Stimulated activated CD8-positive, alpha-beta memory T cell treated with anti-CD3 and anti-CD28 coated beads, Interleukin-15, amount 100 ng/mL, for 4 hours (primary cell): ENCODE measurements at regions not wholly inside any gene's neighbourhood (a gene's known extent, or its start where the extent isn't known, plus 50 kb on each side); places are given as distances from the start of the nearest gene placed in this dataset.
"Not testable (repeated sequence)": the region's sequence is repeated elsewhere in the genome, so short reads cannot be mapped to it uniquely, and the experiment has no call there.

Experiments
- DNase-seq, 2 donors: peaks; one replicate each; pipeline ENCODE4 v3.0.0-alpha.2; 2020; ENCODE audit warnings: low read depth in 2 of 2

DNA sequence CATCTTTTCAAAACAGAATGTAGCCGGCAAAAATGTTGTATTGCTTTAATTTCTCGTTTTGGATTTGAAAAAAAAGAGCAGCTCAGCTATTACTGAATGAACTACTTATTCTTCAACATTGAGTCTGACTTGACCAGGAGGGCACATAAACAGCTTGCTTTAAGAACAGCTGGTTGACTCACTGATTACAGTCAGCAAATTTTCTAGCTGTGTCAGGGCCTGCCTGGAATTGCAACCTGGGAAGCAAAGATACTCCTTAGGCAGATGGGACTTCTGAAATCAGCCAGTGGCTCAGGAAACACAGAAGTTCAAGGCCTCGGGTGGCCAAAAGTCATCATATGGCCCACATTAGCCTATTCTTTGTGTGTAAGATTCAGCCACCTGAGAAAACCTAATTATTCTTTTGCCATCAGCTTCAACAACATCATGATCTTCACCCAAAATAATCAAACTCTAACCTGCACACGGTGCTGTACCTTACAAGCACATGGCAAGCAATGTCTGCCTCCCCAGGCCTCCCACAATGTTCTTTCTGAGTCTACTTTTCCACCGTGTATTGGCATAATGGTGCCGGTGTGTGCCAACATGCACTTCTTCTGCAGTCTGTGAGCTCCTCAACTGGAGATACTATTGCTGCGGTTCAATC lies 307.2 kb downstream of the HHIPL2 start:
- DNase-seq: no peak

DNA sequence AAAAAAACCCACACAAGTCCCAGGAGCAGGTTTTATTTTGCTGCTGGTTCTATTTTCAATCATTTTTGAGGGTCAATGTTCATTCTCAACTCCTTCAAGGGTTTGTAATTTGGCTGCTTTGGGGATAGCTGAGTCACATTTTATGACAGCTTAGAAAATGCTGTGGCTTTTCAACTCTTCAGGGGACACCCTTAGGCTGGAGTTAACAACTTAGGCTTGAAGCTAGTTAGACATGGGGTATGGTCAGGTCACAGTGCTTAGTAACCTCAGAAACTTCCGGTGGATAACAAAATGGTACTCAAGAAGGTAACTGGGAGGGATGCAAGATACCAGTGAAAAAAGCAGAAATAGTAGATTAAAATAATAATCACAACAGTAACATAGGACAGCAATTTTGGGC lies 308.8 kb downstream of the HHIPL2 start:
- no peak for DNase-seq

DNA sequence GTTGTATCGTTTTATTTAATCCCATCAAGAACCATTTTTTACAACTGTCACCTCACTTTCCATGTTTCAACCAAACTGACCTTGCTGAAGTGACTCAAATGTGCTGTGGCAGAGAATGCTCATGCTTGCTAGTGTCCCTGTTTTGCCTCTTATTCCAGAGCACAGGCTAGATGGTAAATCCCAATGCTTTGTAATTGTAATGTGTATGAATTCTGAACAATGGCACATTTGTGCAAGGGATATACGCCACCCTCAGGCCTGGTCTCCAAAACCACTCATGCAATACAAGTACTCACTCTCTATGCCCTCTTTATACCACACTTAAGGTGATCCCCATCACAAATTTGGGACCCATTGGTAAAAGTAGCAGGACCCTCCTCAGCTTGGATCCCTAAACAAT lies 313.6 kb downstream of the HHIPL2 start:
- DNase-seq: no peak

DNA sequence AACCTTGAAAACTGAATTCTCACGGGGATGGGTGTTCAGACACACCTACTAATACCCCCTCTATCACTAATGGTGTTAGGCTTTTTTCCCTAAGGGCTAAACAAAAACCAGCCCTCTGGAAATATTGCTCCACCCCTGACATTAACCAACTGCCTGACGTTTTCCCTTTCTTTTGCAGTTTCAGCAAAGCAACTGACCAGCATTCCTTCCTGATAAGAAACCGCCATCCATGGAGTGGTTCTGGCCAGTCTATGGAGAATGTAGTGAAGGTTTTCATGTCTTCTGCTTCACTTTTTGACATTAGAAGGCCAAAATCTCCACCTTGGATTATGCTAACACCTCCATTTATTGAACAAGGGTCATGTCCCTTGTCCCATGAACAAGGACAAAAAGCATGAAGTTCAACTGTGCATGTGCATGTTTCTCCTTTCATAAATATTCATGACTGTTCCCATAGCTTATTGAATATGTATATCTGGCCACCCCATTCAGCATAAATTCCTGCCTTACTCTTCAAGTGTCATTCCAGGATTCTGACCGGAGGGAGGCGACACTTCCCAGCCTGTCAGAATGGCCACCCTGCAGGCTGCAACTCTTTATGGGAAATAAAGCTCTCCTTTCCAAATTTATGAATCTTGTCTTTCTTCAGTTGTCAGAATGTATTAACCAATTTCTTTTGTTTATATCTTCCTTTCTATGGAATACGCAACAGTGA lies 314.3 kb downstream of the HHIPL2 start:
- DNase-seq: no peak

DNA sequence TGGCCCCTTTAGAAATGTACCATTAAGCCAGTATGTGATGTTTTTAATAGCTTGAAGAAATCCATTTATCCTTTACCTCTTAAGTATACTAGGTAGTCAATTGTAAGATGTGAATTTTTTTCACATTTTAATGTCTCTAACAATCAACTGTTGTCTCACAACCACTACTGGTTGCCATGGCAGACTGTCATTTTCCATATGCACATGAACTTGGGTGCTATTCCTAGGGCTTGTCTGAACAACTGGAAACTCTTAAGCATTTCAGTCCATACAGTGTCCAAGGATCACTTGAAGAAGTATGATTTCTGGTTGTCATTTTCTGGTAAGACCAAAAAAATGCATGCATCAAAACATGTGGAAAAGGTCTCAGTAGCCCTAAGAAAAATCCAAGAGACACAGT lies 315.1 kb downstream of the HHIPL2 start:
- DNase-seq: no peak

DNA sequence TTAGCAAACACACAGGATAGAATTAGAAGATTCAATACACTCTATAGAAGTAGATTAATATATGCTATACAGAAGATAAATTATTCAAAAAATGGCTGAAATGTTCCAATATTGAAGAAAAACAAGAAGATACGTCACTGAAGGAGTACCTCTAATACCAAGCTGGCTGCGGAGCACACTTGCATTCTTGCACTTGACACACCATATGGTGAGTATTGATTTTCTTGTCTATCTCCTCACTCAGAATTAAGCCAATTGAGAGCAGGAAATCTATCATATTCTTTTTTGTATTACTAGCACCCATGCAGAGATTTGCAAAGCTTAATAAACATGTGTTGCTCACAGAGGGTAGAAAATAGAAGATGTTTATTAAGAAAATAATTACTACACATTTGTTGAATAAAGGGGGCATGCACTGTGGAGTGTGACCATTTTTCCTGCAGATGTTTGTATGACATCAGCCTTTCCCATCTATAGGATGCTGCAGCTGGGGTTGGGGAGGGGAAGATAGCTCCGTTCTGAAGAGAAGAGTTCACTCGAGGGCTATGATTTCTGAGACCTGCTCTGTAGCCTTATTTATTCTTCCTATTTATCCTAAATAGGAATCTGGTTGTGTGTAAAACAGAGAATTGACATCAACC lies 318.1 kb downstream of the HHIPL2 start:
- DNase-seq: no peak

DNA sequence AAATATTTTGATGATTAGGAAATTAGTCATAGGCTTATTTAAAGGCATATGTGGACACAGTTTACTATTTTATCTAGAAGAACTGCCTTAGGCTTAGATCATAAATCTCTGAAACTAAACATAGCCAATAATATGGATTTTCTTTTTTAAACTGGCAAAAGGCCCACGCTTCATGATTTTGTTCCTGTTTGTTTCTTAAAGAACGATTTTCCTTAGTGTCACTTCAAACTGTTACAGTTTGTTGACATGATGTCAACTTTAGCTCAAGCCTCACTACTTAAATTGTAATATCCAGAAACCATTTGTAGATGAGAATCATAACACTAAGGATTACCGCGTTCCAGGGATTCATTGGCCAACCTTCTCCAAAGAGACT lies 322.6 kb downstream of the HHIPL2 start:
- DNase-seq: no peak

DNA sequence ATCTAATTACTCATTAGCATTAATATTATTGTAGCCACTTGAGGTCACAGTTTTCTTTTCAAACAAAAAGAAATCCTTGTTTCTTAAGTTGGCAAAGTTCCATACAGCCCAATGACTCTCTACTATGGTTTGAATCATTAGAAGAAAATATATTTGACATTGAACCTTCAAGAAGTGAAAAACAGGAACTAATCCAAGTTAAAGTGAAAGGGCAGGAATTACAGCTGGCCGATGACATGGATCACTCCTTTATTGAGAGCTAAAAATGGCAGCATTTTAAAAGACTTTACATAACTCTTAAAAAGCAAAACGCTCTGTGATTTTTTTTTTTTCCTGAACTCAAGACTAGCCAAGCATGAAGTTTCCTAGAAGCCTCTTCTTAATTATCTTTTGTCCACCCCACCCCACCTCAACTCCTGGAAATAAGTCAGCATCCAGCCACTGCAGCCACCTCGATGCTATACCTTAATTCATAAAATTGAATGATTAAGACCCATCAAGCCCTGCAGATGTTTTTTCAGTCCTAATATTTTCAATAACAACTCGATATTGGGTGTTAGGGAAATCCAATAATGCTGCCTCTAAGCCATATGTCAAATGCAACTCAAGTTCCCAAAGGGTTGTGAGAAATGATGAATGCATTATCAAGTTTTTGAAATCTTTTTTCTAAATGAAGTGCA lies 323.1 kb downstream of the HHIPL2 start:
- DNase-seq: no peak

DNA sequence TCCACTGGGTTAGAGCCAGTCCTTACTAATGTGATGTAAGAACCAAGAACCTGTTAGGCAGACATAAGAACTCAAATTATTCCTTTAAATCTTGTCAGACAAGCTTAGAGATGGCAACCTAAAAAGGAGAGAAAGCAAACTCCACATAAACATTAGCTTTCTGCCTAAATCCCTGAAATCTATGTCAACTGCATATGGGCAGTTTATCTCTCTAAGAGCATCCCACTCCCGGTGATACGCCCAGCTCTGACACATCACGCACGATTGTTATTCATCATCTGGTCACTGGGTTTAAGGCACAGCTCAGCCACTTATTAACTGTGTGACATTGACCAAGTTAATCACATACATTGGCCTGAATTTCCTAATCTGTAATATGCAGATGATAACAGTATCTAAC lies 323.7 kb downstream of the HHIPL2 start:
- no peak for DNase-seq

DNA sequence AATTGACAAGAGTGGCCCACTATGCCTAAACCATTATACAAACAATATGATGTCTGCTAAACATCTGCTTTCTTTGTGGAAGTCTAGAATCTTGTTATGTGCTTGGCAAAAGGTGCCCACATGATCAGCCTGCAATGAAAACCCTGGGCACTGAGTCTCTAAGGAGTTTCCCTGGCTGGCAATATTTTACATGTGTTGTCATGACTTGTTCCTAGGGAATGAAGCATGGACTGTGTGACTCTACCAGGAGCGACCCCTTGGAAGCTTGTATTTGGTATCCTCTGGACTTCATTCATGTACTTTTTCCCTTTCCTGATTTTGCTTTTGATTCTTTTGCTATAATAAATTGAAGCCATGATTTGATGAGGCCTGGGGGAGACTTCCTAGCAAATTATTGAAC lies 324.9 kb downstream of the HHIPL2 start:
- DNase-seq: no peak

DNA sequence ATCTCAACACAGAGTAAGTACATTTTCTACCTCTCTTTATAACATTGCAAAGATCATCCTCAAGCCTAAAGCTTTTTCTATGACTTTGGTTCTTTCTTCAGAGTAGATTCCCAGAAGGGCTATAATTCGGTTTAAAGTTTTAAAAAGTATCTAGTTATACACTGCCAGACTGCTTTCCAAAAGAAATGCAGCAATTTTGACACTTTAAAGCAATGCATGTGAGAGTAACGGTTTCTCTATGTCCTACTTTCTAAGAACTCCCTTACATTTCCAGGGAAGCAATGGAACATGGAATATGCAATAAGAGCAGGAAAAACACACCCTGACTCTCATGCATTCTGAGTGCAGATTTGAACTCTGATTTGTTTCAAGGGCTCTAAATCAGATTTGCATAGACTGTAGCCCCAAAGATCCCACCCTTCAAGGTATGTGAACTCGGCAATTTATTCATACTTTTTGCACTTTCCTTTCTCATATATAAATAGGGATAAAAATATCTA lies 331.6 kb downstream of the HHIPL2 start:
- no peak for DNase-seq

DNA sequence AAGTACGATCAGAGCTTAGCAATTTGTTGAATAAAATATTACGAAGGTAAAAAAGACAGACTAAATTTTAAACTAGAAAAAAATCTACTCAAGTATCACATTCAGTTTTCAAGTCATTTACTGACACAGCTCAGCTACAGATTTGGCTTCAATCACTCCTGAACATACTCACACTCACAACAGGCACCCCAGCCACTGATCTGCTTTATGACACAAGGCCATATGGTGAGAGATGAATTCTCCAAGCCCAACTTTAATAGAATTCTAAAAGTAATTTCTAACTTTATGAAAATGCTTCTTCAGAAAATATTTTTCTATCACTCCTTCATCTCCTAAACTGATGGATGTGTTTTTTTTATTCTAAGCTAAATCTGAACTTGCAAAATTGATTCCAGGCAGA lies 337.1 kb downstream of the HHIPL2 start:
- no peak for DNase-seq

DNA sequence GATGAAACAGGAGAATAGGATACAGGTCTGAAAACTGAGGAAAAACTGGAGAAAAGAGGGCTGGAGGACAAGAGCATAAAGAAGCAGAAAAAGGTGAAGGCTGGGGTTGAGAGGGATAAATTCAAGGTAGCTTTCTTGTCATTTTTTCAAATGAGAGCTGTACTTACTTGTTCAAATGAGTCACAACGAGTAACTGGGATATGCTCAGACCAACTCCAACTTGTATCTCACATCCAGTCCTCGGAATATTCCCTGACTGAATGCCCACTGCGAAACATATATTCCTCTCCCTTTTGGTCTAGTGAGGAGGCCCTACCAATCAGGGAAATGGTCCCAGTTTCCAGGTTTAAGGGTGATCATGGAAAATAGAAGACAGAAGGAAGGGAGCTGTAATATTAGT lies 343.4 kb downstream of the HHIPL2 start:
- no peak for DNase-seq

DNA sequence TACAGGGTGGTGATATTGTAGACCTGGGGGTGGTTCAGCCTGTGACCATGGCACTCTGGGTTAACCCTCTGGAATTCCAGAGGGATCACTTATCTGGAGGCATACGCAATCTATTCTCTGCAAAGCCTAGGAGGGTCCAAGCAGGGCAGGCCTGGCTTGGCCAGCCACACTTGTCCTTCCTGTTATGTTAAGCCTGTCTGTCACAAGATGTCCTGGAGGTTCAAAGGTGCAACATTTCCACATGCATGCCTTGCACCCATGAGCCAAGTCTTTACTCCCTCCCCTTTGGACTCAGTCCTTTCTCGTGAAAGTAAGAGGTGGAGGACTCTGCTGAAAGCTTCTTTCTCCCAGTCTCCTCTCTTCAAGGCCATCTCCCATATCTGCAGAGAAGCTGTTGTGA lies 345.1 kb downstream of the HHIPL2 start:
- DNase-seq: no peak

DNA sequence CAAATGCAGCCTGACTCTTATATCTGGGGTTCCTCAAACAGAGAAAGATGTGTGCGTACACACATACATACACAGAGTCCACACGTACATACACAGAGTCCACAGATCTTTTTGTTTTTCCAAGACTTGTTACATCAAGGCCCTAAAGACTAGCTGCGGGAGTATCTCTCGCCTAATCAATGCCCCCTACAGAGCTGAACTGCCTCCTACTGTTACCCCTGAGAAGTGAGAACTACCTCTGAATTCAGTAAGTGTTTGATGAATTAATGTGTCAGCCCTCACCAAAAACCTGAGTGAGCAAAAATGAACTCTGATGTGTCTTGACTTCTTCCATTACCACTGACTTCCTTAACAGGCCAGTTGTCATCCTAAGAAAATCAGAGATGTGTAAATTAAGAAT lies 351.2 kb downstream of the HHIPL2 start:
- DNase-seq: no peak

DNA sequence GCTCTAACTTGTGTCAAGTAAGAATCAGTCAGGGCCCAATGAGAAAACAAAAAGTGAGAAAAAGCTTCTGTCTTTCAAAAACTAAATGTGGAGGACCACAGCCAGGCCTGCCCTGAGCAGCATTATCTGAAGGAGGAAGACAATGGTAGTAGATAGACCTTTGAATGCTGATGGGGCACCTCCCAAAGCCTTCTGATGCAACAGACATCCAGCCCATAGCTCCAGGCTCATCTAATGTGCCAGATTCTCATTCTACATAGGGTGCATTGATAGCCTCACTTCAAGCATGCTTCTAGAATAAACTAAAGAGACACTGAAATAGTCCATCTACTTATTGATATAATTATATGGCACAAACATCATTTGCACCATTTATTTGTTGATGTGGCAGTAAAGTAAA lies 351.6 kb downstream of the HHIPL2 start:
- DNase-seq: no peak

DNA sequence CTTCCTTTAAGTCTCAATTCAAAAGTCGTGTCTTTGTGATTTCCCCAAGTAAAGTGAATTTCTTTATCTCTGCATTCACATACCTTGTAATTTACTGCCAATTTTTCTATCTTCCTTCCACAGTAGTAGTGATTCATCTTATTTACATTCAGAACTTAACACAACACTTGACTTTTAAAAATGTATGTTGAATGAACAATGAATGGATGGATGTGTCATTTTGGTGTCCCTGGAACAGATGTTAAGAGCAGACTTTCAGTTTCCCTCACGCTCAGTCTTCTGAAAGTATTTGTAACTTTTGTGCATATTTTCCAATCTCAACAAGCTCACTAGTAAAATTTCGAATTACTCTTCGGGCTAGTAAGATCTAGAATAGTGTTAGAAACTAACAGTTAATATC lies 352.0 kb downstream of the HHIPL2 start:
- DNase-seq: no peak

DNA sequence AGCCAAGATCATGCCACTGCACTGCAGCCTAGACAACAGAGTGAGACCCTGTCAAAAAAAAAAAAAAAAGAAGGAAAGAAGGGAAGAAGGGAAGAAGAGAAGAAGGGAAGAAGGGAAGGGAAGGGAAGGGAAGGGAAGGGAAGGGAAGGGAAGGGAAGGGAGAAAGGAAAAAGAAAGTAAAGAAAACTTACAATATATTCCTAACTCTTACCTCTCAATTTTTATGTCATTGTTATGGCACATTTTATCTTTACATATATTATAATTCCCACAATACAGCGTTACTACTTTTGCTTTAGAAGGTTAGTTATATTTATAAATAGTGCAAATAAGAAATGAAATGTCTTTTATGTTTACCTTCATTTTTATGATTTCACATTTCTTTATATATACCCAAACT lies 358.7 kb downstream of the HHIPL2 start:
- DNase-seq: no peak

DNA sequence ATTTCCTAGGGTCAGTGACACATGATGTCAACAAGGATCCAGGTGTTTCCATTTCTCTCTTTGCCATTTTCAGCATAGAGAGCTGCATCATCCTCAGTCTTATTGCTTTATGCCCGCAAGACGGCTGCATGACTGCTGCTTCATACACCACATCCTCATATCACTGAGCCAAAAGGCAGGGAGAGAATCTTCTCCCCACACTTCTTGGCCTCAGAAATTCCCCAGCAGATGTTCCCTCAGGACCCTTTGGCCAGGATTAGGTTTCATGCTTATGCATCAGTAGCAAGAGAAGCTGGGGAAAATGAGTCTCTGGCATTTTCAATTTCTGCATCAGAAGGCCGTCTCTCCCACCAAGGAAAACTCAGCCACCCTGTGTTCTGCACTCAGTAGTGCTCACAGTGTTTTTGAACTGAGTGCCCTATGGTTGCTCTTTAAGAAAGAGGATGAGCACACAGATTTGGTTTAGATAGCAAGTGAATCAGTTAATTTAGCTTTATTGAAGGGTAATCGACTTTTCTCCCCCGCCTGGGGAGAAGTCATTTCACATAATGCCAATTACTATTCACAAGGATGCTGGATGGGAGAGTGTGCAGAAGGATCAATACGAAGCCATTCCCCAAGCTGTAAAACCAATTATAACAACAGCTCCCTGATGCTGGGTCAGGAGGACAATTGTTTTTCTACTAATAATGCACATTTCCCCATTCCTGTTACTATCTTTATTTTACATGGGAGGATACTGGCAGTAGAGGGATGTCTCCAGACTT lies 360.2 kb downstream of the HHIPL2 start:
- DNase-seq: no peak

DNA sequence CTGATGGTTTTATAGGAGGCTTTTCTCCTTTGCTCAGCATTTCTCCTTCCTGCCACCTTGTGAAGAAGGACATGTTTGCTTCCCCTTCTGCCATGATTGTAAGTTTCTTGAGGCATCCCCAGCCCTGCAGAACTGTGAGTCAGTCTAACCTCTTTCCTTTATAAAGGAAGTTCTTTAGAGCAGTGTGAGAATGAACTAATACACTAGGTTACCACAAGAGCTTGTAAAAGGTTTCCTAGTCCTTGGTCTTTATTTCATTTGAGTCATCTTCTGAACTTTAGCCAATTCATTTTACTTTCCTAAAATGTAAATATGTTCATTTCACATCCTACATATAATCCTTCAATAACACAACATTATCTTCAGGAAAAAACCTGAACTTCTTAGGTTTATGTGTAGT lies 365.3 kb downstream of the HHIPL2 start:
- DNase-seq: no peak

DNA sequence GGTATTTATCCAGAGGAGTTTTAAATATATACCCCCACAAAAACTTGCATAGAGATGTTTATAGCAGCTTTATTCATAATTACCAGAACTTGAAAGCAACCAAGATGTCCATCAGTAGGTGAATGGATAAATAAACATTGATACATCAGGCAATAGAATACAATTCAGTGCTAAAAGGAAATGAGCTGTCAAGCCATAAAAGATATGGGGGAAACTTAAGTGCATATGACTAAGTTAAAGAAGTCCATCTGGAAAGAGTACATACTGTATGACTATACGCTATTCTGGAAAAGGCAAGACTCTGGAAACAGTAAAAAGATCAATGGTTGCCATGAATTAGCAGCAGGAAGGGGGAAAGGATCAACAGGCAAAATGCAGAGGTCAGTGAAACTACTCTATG lies 366.7 kb downstream of the HHIPL2 start:
- no peak for DNase-seq

DNA sequence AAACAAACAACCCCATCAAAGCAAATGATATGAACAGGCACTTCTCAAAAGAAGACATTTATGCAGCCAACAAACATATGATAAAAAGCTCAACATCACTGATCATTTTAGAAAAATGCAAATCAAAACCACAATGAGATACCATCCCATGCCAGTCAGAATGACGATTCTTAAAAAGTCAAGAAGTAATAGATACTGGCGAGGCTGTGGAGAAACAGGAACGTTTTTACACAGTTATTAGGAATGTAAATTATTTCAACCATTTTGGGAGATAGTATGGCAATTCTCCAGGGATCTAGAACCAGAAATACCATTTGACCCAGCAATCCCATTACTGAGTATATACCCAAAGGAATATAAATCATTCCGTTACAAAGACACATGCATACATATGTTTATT lies 370.4 kb downstream of the HHIPL2 start:
- not testable (repeated sequence) for DNase-seq
